Keratinocyte (primary cell): ENCODE measurements at regions not wholly inside any gene's neighbourhood (a gene's known extent, or its start where the extent isn't known, plus 50 kb on each side); places are given as distances from the start of the nearest gene placed in this dataset.

Experiments
- DNase-seq: peaks from one replicate; pipeline ENCODE4 v3.0.0-alpha.2; 2011; ENCODE audit warnings: low read depth, missing footprints, low spot score
- FAIRE-seq: peaks from 2 replicates; lab custom pipeline; 2011; peaks lifted over from hg19 to GRCh38; lab: Jason Lieb, UNC
- H2AFZ ChIP-seq: 2 replicates; pipeline ENCODE4 v1.6.0; 2012; ENCODE audit warnings: low read length, control low read depth, inconsistent platforms; ENCODE audit not compliant: control insufficient read depth
- H3K27ac ChIP-seq: 2 replicates; pipeline ENCODE4 v1.5.1; 2011; ENCODE audit warnings: low read length; ENCODE audit not compliant: control insufficient read depth, insufficient read depth
- H3K27me3 ChIP-seq: 3 replicates; pipeline ENCODE4 v1.6.0; 2011; ENCODE audit warnings: low read length; ENCODE audit not compliant: control insufficient read depth, insufficient read depth; ENCODE audit errors: extremely low read depth
- H3K36me3 ChIP-seq, 2 experiments: 2 replicates in 1 of 2; 3 replicates in 1 of 2; pipeline ENCODE4 v1.5.1; 2011; ENCODE audit warnings: low read length in 2 of 2, mild to moderate bottlenecking in 1 of 2; ENCODE audit not compliant: control insufficient read depth in 2 of 2, insufficient read depth in 2 of 2; ENCODE audit errors: extremely low read depth in 1 of 2
- H3K4me1 ChIP-seq: 3 replicates; pipeline ENCODE4 v1.5.1; 2011; ENCODE audit warnings: low read length; ENCODE audit not compliant: control insufficient read depth, insufficient read depth; ENCODE audit errors: extremely low read depth
- H3K4me2 ChIP-seq: 3 replicates; pipeline ENCODE4 v1.6.0; 2011; ENCODE audit warnings: low read depth, low read length; ENCODE audit not compliant: control insufficient read depth, insufficient read depth; ENCODE audit errors: extremely low read depth
- H3K4me3 ChIP-seq, 3 experiments: fragments of 200-600 bp in 1 of 3; sonication (generic) in 1 of 3; 2 replicates in 2 of 3; 3 replicates in 1 of 3; pipeline ENCODE4 v1.5.1; 2011 to 2016; ENCODE audit warnings: low read length in 3 of 3, mild to moderate bottlenecking in 3 of 3, control low read depth in 2 of 3, inconsistent platforms in 1 of 3, low read depth in 1 of 3, mixed read lengths in 1 of 3, mixed run types in 1 of 3, moderate library complexity in 1 of 3; ENCODE audit not compliant: control insufficient read depth in 2 of 3, insufficient read depth in 2 of 3; ENCODE audit errors: extremely low read depth in 1 of 3
- H3K79me2 ChIP-seq: 2 replicates; pipeline ENCODE4 v1.6.0; 2012; ENCODE audit warnings: low read length; ENCODE audit not compliant: control insufficient read depth, insufficient read depth
- H3K9ac ChIP-seq: 3 replicates; pipeline ENCODE4 v1.6.0; 2011; ENCODE audit warnings: low read length; ENCODE audit not compliant: control insufficient read depth, insufficient read depth; ENCODE audit errors: extremely low read depth
- H3K9me1 ChIP-seq: 3 replicates; pipeline ENCODE4 v1.6.0; 2011; ENCODE audit warnings: low read length; ENCODE audit not compliant: control insufficient read depth, insufficient read depth; ENCODE audit errors: extremely low read depth
- H3K9me3 ChIP-seq: 2 replicates; pipeline ENCODE4 v1.5.1; 2012; ENCODE audit warnings: low read depth, low read length; ENCODE audit not compliant: control insufficient read depth
- H4K20me1 ChIP-seq: 3 replicates; pipeline ENCODE4 v1.6.0; 2011; ENCODE audit warnings: low read length; ENCODE audit not compliant: control insufficient read depth, insufficient read depth; ENCODE audit errors: extremely low read depth
- EZH2 ChIP-seq: IDR thresholded peaks from one replicate; pipeline ENCODE4 v1.6.1; 2012; ENCODE audit warnings: inconsistent platforms, mild to moderate bottlenecking, low read length, moderate library complexity
- dilution Hi-C: fragments of 300-500 bp; cut with MboI; formaldehyde crosslinking; loops from one replicate; pipeline ENCODE4 v1.7.0; 2020; ENCODE audit warnings: low sequenced_read_pairs; ENCODE audit not compliant: extremely low pct_ligation_motif_present
- TF ChIP-seq, protein P1 (sequence below), 3 experiments: IDR thresholded peaks in 1 of 3; conservative IDR thresholded peaks in 1 of 3; optimal IDR thresholded peaks in 1 of 3; 2 replicates in 2 of 3; 3 replicates in 1 of 3; pipeline versions ENCODE3 to v1.5.1; 2011; ENCODE audit warnings: low read length in 3 of 3, mild to moderate bottlenecking in 3 of 3, moderate library complexity in 2 of 3, control low read depth in 1 of 3, inconsistent platforms in 1 of 3; ENCODE audit not compliant: insufficient read depth in 2 of 3; ENCODE audit errors: extremely low read depth in 1 of 3

DNA sequence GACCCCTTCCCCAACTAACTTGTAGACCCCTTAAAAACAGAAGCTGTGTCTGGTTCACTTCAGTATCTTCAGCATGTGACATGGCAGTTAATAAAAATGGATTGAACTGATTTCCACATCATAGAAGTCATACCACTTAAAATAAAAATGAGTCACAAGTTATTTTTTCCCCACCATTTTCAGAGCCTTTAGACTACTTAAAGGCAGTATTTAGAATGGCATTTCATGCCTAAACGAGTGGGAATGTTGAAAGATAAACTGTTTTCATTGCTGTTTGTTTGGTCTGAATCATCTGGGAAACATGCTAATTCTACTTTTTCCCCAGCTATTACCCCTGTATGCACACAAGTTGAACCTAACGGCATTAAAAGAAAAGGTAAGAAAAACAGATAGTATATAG lies 324.0 kb downstream of the RAB38 start:
- H2AFZ ChIP-seq: no peak overlapping the region
- no peaks in the 10 kb centered on the region for H4K20me1 ChIP-seq
- no peaks in the 10 kb centered on the region for H3K9me3 ChIP-seq
- no peaks in the 10 kb centered on the region for H3K79me2 ChIP-seq
- no peaks in the 10 kb centered on the region for H3K36me3 ChIP-seq
- no peak overlapping the region for H3K4me3 ChIP-seq
- H3K27me3 ChIP-seq: no peaks in the 10 kb centered on the region
- H3K4me2 ChIP-seq: no peak overlapping the region
- DNase-seq (no peak), FAIRE-seq (no peak)
- no peak overlapping the region for H3K27ac ChIP-seq
- H3K4me1 ChIP-seq: no peaks in the 10 kb centered on the region
- no peak for TF ChIP-seq EZH2
- TF ChIP-seq, protein P1, sequence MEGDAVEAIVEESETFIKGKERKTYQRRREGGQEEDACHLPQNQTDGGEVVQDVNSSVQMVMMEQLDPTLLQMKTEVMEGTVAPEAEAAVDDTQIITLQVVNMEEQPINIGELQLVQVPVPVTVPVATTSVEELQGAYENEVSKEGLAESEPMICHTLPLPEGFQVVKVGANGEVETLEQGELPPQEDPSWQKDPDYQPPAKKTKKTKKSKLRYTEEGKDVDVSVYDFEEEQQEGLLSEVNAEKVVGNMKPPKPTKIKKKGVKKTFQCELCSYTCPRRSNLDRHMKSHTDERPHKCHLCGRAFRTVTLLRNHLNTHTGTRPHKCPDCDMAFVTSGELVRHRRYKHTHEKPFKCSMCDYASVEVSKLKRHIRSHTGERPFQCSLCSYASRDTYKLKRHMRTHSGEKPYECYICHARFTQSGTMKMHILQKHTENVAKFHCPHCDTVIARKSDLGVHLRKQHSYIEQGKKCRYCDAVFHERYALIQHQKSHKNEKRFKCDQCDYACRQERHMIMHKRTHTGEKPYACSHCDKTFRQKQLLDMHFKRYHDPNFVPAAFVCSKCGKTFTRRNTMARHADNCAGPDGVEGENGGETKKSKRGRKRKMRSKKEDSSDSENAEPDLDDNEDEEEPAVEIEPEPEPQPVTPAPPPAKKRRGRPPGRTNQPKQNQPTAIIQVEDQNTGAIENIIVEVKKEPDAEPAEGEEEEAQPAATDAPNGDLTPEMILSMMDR (optimal IDR thresholded peaks at IDR 0.05 in 1 of 3, IDR thresholded peaks at IDR 0.05 in 1 of 3, conservative IDR thresholded peaks at IDR 0.05 in 1 of 3; ENCODE audit: extremely low read depth in 1 of 3, insufficient read depth in 2 of 3, low read length in 3 of 3): no peak
- H3K9ac ChIP-seq: no peak overlapping the region
- dilution Hi-C loops: no loop called here
- H3K9me1 ChIP-seq: no peaks in the 10 kb centered on the region

DNA sequence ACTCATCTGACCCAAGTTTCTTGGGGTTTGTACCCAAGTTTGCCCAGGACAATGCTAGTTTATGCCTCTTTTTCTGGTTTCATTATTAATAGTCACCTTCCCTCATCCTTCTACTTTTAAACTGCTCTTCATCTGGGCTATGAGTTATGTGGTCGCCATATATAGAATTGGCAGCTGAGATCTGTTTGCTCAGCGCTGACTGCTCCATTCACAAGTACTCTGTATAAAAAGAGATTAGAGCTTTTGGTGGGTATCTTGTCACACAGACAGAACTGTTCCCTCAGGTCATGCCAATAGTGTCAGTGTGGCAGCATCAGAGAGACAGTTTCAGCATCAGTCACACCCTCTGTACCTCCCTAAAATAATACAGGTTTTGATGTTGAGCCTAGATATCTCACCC lies 326.0 kb downstream of the RAB38 start:
- H3K79me2 ChIP-seq: no peaks in the 10 kb centered on the region
- no peaks in the 10 kb centered on the region for H4K20me1 ChIP-seq
- no peaks in the 10 kb centered on the region for H3K27me3 ChIP-seq
- no peak overlapping the region for H2AFZ ChIP-seq
- no peaks in the 10 kb centered on the region for H3K9me1 ChIP-seq
- no peaks in the 10 kb centered on the region for H3K4me1 ChIP-seq
- FAIRE-seq (no peak), DNase-seq (no peak)
- no peak overlapping the region for H3K4me3 ChIP-seq
- H3K9me3 ChIP-seq: no peaks in the 10 kb centered on the region
- H3K4me2 ChIP-seq: no peak overlapping the region
- TF ChIP-seq EZH2: no peak
- TF ChIP-seq, protein P1 (optimal IDR thresholded peaks at IDR 0.05 in 1 of 3, IDR thresholded peaks at IDR 0.05 in 1 of 3, conservative IDR thresholded peaks at IDR 0.05 in 1 of 3; ENCODE audit: extremely low read depth in 1 of 3, insufficient read depth in 2 of 3, low read length in 3 of 3): no peak
- no peaks in the 10 kb centered on the region for H3K36me3 ChIP-seq
- no peak overlapping the region for H3K27ac ChIP-seq
- dilution Hi-C loops: no loop called here
- H3K9ac ChIP-seq: no peak overlapping the region
